ENCODE measurements at regions not wholly inside any gene's neighbourhood (a gene's known extent, or its start where the extent isn't known, plus 50 kb on each side); places are given as distances from the start of the nearest gene placed in this dataset.

GRCh38 chr14:95426116-95426475 lies 90.4 kb downstream of the SYNE3 start:
- Histone ChIP-seq H3K9ac (ENCODE audit: low read depth, low read length) (no peak overlapping the region), H3K9me3 (ENCODE audit: insufficient read depth, low read length, severe bottlenecking) (no peaks in the 10 kb centered on the region), H3K4me2 (ENCODE audit: insufficient read depth, low read length) (no peak overlapping the region), H3K27ac (ENCODE audit: low read length) (no peak overlapping the region), H2AFZ (ENCODE audit: low read depth, low read length) (no peak overlapping the region), H3K27me3 (ENCODE audit: insufficient read depth, low read length, poor library complexity) (no peaks in the 10 kb centered on the region), H3K4me3 (ENCODE audit: low read depth in 1 of 2, low read length in 2 of 2) (no peak overlapping the region), H4K20me1 (ENCODE audit: insufficient read depth, low read length) (no peaks in the 10 kb centered on the region), H3K79me2 (ENCODE audit: insufficient read depth, low read length) (no peaks in the 10 kb centered on the region), H3K4me1 (ENCODE audit: insufficient read depth, low read length) (no peaks in the 10 kb centered on the region), H3K36me3 (ENCODE audit: insufficient read depth, low read length) (no peaks in the 10 kb centered on the region)
- TF ChIP-seq CTCF (IDR thresholded peaks at IDR 0.05; ENCODE audit: borderline replicate concordance, extremely low read depth, low read length, poor library complexity, severe bottlenecking) (no peak), EZH2 (IDR thresholded peaks at IDR 0.05; ENCODE audit: borderline replicate concordance, low read depth, low read length, severe bottlenecking) (no peak)
- ATAC-seq (ENCODE audit: insufficient read depth, low read depth): no peak
- no peak for DNase-seq

- TF ChIP-seq CTCF (IDR thresholded peaks at IDR 0.05; ENCODE audit: borderline replicate concordance, extremely low read depth, low read length, poor library complexity, severe bottlenecking) (no peak), EZH2 (IDR thresholded peaks at IDR 0.05; ENCODE audit: borderline replicate concordance, low read depth, low read length, severe bottlenecking) (no peak)
- Histone ChIP-seq H3K36me3 (ENCODE audit: insufficient read depth, low read length) (no peaks in the 10 kb centered on the region), H3K4me2 (ENCODE audit: insufficient read depth, low read length) (no peak overlapping the region), H3K4me3 (ENCODE audit: low read depth in 1 of 2, low read length in 2 of 2) (no peak overlapping the region), H3K79me2 (ENCODE audit: insufficient read depth, low read length) (no peaks in the 10 kb centered on the region), H3K27ac (ENCODE audit: low read length) (no peak overlapping the region), H3K9me3 (ENCODE audit: insufficient read depth, low read length, severe bottlenecking) (no peaks in the 10 kb centered on the region), H3K27me3 (ENCODE audit: insufficient read depth, low read length, poor library complexity) (no peaks in the 10 kb centered on the region), H4K20me1 (ENCODE audit: insufficient read depth, low read length) (no peaks in the 10 kb centered on the region), H3K4me1 (ENCODE audit: insufficient read depth, low read length) (no peaks in the 10 kb centered on the region), H3K9ac (ENCODE audit: low read depth, low read length) (no peak overlapping the region), H2AFZ (ENCODE audit: low read depth, low read length) (no peak overlapping the region)
- DNase-seq: no peak
- ATAC-seq (ENCODE audit: insufficient read depth, low read depth): no peak
These were observed 90.9 kb downstream of the SYNE3 start for GRCh38 chr14:95425369-95426115.

GRCh38 chr14:95424529-95424928 lies 91.9 kb downstream of the SYNE3 start:
- H3K4me1 ChIP-seq (ENCODE audit: insufficient read depth, low read length): no peaks in the 10 kb centered on the region
- H3K9me3 ChIP-seq (ENCODE audit: insufficient read depth, low read length, severe bottlenecking): no peaks in the 10 kb centered on the region
- TF ChIP-seq CTCF (IDR thresholded peaks at IDR 0.05; ENCODE audit: borderline replicate concordance, extremely low read depth, low read length, poor library complexity, severe bottlenecking) (no peak), EZH2 (IDR thresholded peaks at IDR 0.05; ENCODE audit: borderline replicate concordance, low read depth, low read length, severe bottlenecking) (no peak)
- DNase-seq (no peak), ATAC-seq (ENCODE audit: insufficient read depth, low read depth) (no peak)
- H3K27ac ChIP-seq (ENCODE audit: low read length): no peak overlapping the region
- no peak overlapping the region for H3K4me3 ChIP-seq (ENCODE audit: low read depth in 1 of 2, low read length in 2 of 2)
- H3K79me2 ChIP-seq (ENCODE audit: insufficient read depth, low read length): no peaks in the 10 kb centered on the region
- no peaks in the 10 kb centered on the region for H3K36me3 ChIP-seq (ENCODE audit: insufficient read depth, low read length)
- no peaks in the 10 kb centered on the region for H4K20me1 ChIP-seq (ENCODE audit: insufficient read depth, low read length)
- no peak overlapping the region for H3K4me2 ChIP-seq (ENCODE audit: insufficient read depth, low read length)
- H2AFZ ChIP-seq (ENCODE audit: low read depth, low read length): no peak overlapping the region
- H3K9ac ChIP-seq (ENCODE audit: low read depth, low read length): no peak overlapping the region
- no peaks in the 10 kb centered on the region for H3K27me3 ChIP-seq (ENCODE audit: insufficient read depth, low read length, poor library complexity)

Measured in DND-41 (cell line).